ENCODE measurements at regions not wholly inside any gene's neighbourhood (a gene's known extent, or its start where the extent isn't known, plus 50 kb on each side); places are given as distances from the start of the nearest gene placed in this dataset.
A peak's percentile ranks its signal among the peaks of the same experiment; 100 is the strongest.

DNA sequence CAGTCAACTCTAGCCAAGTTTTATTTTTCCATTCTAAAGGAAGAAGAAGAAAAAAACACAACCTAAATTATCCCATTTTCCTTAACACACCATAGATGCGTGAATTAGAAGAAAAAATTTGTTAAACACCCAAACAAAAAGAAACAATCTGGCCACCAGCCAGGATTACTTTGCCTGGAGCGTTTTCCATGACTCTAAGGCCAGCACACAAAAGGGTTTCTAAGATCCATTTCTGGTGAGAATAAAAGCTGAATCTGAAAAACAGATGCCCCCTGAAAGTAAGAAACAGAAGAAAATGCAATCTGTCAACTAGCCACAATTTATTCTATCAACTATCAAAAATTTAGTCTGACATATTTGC lies 267.2 kb upstream of the SULF2 start:
- peak; percentile 64 to 84 for DNase-seq
- peaks cover 13% of the 10 kb centered on the region for H3K9me3 ChIP-seq (ENCODE audit: insufficient read depth, low read depth)
- no peak overlapping the region for H2AFZ ChIP-seq
- H3K36me3 ChIP-seq (ENCODE audit: low read depth) = peaks cover 65% of the 10 kb centered on the region
- H4K20me1 ChIP-seq (ENCODE audit: insufficient read depth) = no peaks in the 10 kb centered on the region
- H3K4me3 ChIP-seq = no peak overlapping the region
- no peak for TF ChIP-seq EZH2 (IDR thresholded peaks at IDR 0.05; ENCODE audit: low read depth)
- TF ChIP-seq, protein P1, sequence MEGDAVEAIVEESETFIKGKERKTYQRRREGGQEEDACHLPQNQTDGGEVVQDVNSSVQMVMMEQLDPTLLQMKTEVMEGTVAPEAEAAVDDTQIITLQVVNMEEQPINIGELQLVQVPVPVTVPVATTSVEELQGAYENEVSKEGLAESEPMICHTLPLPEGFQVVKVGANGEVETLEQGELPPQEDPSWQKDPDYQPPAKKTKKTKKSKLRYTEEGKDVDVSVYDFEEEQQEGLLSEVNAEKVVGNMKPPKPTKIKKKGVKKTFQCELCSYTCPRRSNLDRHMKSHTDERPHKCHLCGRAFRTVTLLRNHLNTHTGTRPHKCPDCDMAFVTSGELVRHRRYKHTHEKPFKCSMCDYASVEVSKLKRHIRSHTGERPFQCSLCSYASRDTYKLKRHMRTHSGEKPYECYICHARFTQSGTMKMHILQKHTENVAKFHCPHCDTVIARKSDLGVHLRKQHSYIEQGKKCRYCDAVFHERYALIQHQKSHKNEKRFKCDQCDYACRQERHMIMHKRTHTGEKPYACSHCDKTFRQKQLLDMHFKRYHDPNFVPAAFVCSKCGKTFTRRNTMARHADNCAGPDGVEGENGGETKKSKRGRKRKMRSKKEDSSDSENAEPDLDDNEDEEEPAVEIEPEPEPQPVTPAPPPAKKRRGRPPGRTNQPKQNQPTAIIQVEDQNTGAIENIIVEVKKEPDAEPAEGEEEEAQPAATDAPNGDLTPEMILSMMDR (conservative IDR thresholded peaks at IDR 0.05) = no peak
- no TSS peak for BruUV-seq (replicated peaks)
- intact Hi-C loops (cut with micrococcal nuclease; ENCODE audit: unreplicated experiment) = loop anchor here (1.0 to 5.0 kb wide), 5 partner anchors 13 to 568 kb away; no protein-coding TSS in a partner anchor
- H3K9me2 ChIP-seq (ENCODE audit: insufficient read depth) = no peaks in the 10 kb centered on the region
- ChIA-PET CTCF (interaction anchor here (1.2 kb wide), 1 partner anchor 68 kb away, joined by 3 read pairs; no protein-coding TSS in a partner anchor), POLR2A (ENCODE audit: unreplicated experiment) (no interaction called here)
- peak overlapping the region; percentile 52 for H3K27ac ChIP-seq
- peaks cover 5% of the 10 kb centered on the region; the same call in 1 of the 2 replicates for H3K79me2 ChIP-seq (ENCODE audit: low read depth)
- peaks cover 27% of the 10 kb centered on the region for H3F3A ChIP-seq (ENCODE audit: insufficient read depth, low read depth)
- H3K4me2 ChIP-seq = peak overlapping the region; percentile 37
- peaks cover 22% of the 10 kb centered on the region for H3K4me1 ChIP-seq (replicated peaks; ENCODE audit: insufficient read depth)
- H3K27me3 ChIP-seq (ENCODE audit: insufficient read depth, low read depth) = no peaks in the 10 kb centered on the region

DNA sequence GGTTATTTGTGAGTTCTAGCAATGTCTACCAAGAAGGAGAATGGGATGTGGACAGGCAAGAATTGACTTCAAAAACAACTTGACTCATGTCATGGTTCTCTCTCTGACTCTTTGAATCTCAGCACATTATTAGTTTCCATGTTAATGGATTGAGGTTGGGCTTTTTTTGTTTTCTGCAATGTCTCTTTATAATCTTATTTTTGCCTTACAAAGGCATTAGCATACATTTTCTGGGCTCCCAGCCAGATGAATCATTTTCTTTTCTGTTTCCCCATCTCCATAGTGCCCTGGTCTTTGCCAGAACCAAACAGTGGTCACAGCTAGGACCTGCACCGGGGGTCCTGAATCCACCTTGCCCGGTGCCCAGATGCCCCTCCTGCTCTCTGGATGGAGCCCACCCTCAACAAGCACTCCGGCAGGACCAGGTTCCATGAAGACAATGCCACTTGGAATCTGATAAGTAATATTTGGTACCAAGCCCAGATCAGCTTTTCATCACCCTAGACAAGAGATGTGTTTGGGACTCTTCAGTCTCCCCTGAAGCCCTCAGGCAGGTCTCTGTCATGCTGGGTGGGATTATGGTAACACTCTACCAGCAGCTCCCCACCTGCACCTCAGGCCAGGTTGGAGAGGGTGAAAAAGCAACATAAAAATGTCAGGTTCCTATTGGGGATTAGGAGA lies 266.7 kb upstream of the SULF2 start:
- Histone ChIP-seq H3F3A (ENCODE audit: insufficient read depth, low read depth) (peaks cover 27% of the 10 kb centered on the region), H3K36me3 (ENCODE audit: low read depth) (peaks cover 60% of the 10 kb centered on the region), H2AFZ (no peak overlapping the region), H3K9me3 (ENCODE audit: insufficient read depth, low read depth) (peaks cover 9% of the 10 kb centered on the region; the same call in 1 of the 2 replicates), H3K9me2 (ENCODE audit: insufficient read depth) (no peaks in the 10 kb centered on the region), H3K4me2 (peak overlapping the region; percentile 37), H3K4me3 (no peak overlapping the region), H4K20me1 (ENCODE audit: insufficient read depth) (no peaks in the 10 kb centered on the region), H3K4me1 (replicated peaks; ENCODE audit: insufficient read depth) (peaks cover 22% of the 10 kb centered on the region), H3K27me3 (ENCODE audit: insufficient read depth, low read depth) (no peaks in the 10 kb centered on the region), H3K79me2 (ENCODE audit: low read depth) (peaks cover 5% of the 10 kb centered on the region; the same call in 1 of the 2 replicates), H3K27ac (peak overlapping the region; percentile 52)
- intact Hi-C loops (cut with micrococcal nuclease; ENCODE audit: unreplicated experiment) = loop anchor here (1.0 to 5.0 kb wide), 5 partner anchors 13 to 569 kb away; no protein-coding TSS in a partner anchor
- ChIA-PET CTCF (interaction anchor here (1.2 kb wide), 1 partner anchor 67 kb away, joined by 3 read pairs; no protein-coding TSS in a partner anchor), POLR2A (ENCODE audit: unreplicated experiment) (interaction anchor here (0.5 to 0.6 kb wide), 2 partner anchors 85 to 568 kb away, joined by 4 to 8 read pairs; no protein-coding TSS in a partner anchor)
- no TSS peak for BruUV-seq (replicated peaks)
- TF ChIP-seq EZH2 (IDR thresholded peaks at IDR 0.05; ENCODE audit: low read depth) = no peak
- TF ChIP-seq, protein P1 (conservative IDR thresholded peaks at IDR 0.05) = no peak
- DNase-seq = peak; percentile 78 to 87

DNA sequence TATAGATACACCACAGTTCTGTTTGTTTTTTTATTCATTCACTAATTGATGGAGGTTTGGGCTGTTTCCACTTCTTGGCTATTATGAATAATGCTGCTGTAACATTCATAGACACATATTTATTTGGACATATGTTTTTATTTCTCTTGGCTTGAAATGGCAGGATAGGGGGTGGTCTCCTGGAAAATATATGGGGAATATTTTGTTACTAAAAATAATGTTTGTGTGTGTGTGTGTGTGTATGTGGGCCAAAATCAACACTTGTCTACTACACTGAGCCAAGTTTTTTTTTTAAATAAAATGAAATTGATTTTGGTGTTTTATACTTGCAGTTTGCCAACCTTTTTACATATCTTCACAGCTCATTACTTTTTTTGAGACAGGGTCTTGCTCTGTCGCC lies 264.4 kb upstream of the SULF2 start:
- H3K9me3 ChIP-seq (ENCODE audit: insufficient read depth, low read depth) = peaks cover 9% of the 10 kb centered on the region; the same call in 1 of the 2 replicates
- TF ChIP-seq, protein P1 (conservative IDR thresholded peaks at IDR 0.05) = no peak
- no peak for TF ChIP-seq EZH2 (IDR thresholded peaks at IDR 0.05; ENCODE audit: low read depth)
- peaks cover 22% of the 10 kb centered on the region for H3K4me1 ChIP-seq (replicated peaks; ENCODE audit: insufficient read depth)
- peaks cover 43% of the 10 kb centered on the region for H3K36me3 ChIP-seq (ENCODE audit: low read depth)
- H3K27ac ChIP-seq = no peak overlapping the region
- H3K4me3 ChIP-seq = no peak overlapping the region
- intact Hi-C loops (cut with micrococcal nuclease; ENCODE audit: unreplicated experiment) = loop anchor here (5.0 kb wide), 1 partner anchor 67 kb away; no protein-coding TSS in a partner anchor
- no TSS peak for BruUV-seq (replicated peaks)
- no peaks in the 10 kb centered on the region for H3K27me3 ChIP-seq (ENCODE audit: insufficient read depth, low read depth)
- peaks cover 27% of the 10 kb centered on the region for H3F3A ChIP-seq (ENCODE audit: insufficient read depth, low read depth)
- CTCF ChIA-PET = no interaction called here
- H4K20me1 ChIP-seq (ENCODE audit: insufficient read depth) = no peaks in the 10 kb centered on the region
- H3K4me2 ChIP-seq = no peak overlapping the region
- H3K79me2 ChIP-seq (ENCODE audit: low read depth) = peaks cover 5% of the 10 kb centered on the region; the same call in 1 of the 2 replicates
- no peaks in the 10 kb centered on the region for H3K9me2 ChIP-seq (ENCODE audit: insufficient read depth)
- POLR2A ChIA-PET (ENCODE audit: unreplicated experiment) = no interaction called here
- no peak for DNase-seq
- no peak overlapping the region for H2AFZ ChIP-seq
